AG04450 (cell line): ENCODE measurements at regions not wholly inside any gene's neighbourhood (a gene's known extent, or its start where the extent isn't known, plus 50 kb on each side); places are given as distances from the start of the nearest gene placed in this dataset.

Experiments
- CTCF ChIA-PET: fragments of 300-600, 350-600 bp; formaldehyde crosslinking; extraction: SDS; loops from one replicate; lab custom pipeline; 2022; ENCODE audit warnings: antibody characterized with exemption, inconsistent platforms; lab: Charles Lee
- POLR2A ChIA-PET: fragments of 350-600 bp; formaldehyde crosslinking; extraction: SDS; loops from one replicate; lab custom pipeline; 2021; ENCODE audit warnings: antibody characterized with exemption, inconsistent platforms; lab: Yijun Ruan, JAX
- DNase-seq: peaks from one replicate; pipeline ENCODE4 v3.0.0-alpha.2; 2011; ENCODE audit warnings: low read depth, low spot score
- H3K27ac ChIP-seq: one replicate; pipeline ENCODE4 v1.5.1; 2012; ENCODE audit warnings: low read depth, low read length, control low read depth
- H3K27me3 ChIP-seq: one replicate; pipeline ENCODE4 v1.6.0; 2012; ENCODE audit warnings: low read length; ENCODE audit not compliant: control insufficient read depth, insufficient read depth
- H3K4me3 ChIP-seq: 2 replicates; pipeline ENCODE4 v1.5.1; 2011; ENCODE audit warnings: mild to moderate bottlenecking, low read depth, low read length, control low read depth
- H3K9me3 ChIP-seq: 2 replicates; pipeline ENCODE4 v1.5.1; 2012; ENCODE audit warnings: low read length; ENCODE audit not compliant: control insufficient read depth, insufficient read depth
- CTCF ChIP-seq: IDR thresholded peaks from 2 replicates; pipeline ENCODE4 v1.5.1; 2011; ENCODE audit warnings: low read depth, low read length, control low read depth, inconsistent platforms

GRCh38 chr17:73743518-73744201 is 99.4 kb upstream of the SDK2 start:
- no peak overlapping the region for H3K27ac ChIP-seq
- no peaks in the 10 kb centered on the region for H3K27me3 ChIP-seq
- no peak for DNase-seq
- CTCF ChIA-PET = no interaction called here
- POLR2A ChIA-PET = no interaction called here
- TF ChIP-seq CTCF = no peak
- no peak overlapping the region for H3K4me3 ChIP-seq
- peaks cover 40% of the 10 kb centered on the region for H3K9me3 ChIP-seq

GRCh38 chr17:73744411-73744810 is 100.2 kb upstream of the SDK2 start:
- Histone ChIP-seq H3K9me3 (peaks cover 44% of the 10 kb centered on the region), H3K27ac (no peak overlapping the region), H3K4me3 (no peak overlapping the region), H3K27me3 (no peaks in the 10 kb centered on the region)
- POLR2A ChIA-PET = no interaction called here
- no peak for TF ChIP-seq CTCF
- no peak for DNase-seq
- CTCF ChIA-PET = no interaction called here

GRCh38 chr17:73746314-73747073 is 102.2 kb upstream of the SDK2 start:
- DNase-seq = no peak
- CTCF ChIA-PET = no interaction called here
- Histone ChIP-seq H3K27me3 (no peaks in the 10 kb centered on the region), H3K27ac (no peak overlapping the region), H3K4me3 (no peak overlapping the region), H3K9me3 (peaks cover 51% of the 10 kb centered on the region)
- no peak for TF ChIP-seq CTCF
- POLR2A ChIA-PET = no interaction called here

GRCh38 chr17:73747221-73748002 is 103.2 kb upstream of the SDK2 start:
- CTCF ChIA-PET = no interaction called here
- no peaks in the 10 kb centered on the region for H3K27me3 ChIP-seq
- DNase-seq = no peak
- no peak for TF ChIP-seq CTCF
- POLR2A ChIA-PET = no interaction called here
- H3K9me3 ChIP-seq = peaks cover 44% of the 10 kb centered on the region
- no peak overlapping the region for H3K27ac ChIP-seq
- H3K4me3 ChIP-seq = no peak overlapping the region
